ENCODE measurements at regions not wholly inside any gene's neighbourhood (a gene's known extent, or its start where the extent isn't known, plus 50 kb on each side); places are given as distances from the start of the nearest gene placed in this dataset.

GRCh38 chr4:99729186-99729585 lies 71.6 kb upstream of the C4orf54 start:
- CTCF ChIA-PET = no interaction called here
- no peaks in the 10 kb centered on the region for H3K4me1 Mint-ChIP-seq (ENCODE audit: insufficient read depth, unreplicated experiment)
- H3K9me3 Mint-ChIP-seq (ENCODE audit: unreplicated experiment) = no peaks in the 10 kb centered on the region
- POLR2A ChIA-PET = interaction anchor here (0.8 kb wide), 1 partner anchor 15 kb away, joined by 3 read pairs; no protein-coding TSS in a partner anchor
- no peak overlapping the region for H3K27ac Mint-ChIP-seq (ENCODE audit: low read depth, unreplicated experiment)
- intact Hi-C loops (cut with micrococcal nuclease) = no loop called here
- DNase-seq (ENCODE audit: unreplicated experiment) = no peak
- no peaks in the 10 kb centered on the region for H3K36me3 Mint-ChIP-seq (ENCODE audit: insufficient read depth, unreplicated experiment)
- TF ChIP-seq CTCF (IDR thresholded peaks at IDR 0.05; ENCODE audit: unreplicated experiment) = no peak
- BruUV-seq (replicated peaks) = no TSS peak
- H3K27me3 Mint-ChIP-seq (ENCODE audit: insufficient read depth, unreplicated experiment) = no peaks in the 10 kb centered on the region
- H3K4me3 Mint-ChIP-seq (ENCODE audit: unreplicated experiment) = no peak overlapping the region

GRCh38 chr4:99724067-99724466 lies 66.4 kb upstream of the C4orf54 start:
- Mint-ChIP-seq H3K27ac (ENCODE audit: low read depth, unreplicated experiment) (no peak overlapping the region), H3K36me3 (ENCODE audit: insufficient read depth, unreplicated experiment) (no peaks in the 10 kb centered on the region), H3K27me3 (ENCODE audit: insufficient read depth, unreplicated experiment) (no peaks in the 10 kb centered on the region), H3K9me3 (ENCODE audit: unreplicated experiment) (no peaks in the 10 kb centered on the region), H3K4me1 (ENCODE audit: insufficient read depth, unreplicated experiment) (peaks cover 13% of the 10 kb centered on the region), H3K4me3 (ENCODE audit: unreplicated experiment) (no peak overlapping the region)
- CTCF ChIA-PET = interaction anchor here (0.6 to 4.5 kb wide), 18 partner anchors 9 to 161 kb away, joined by 3 to 44 read pairs (median 4); partner anchors contain the start of genes DAPP1 and TRMT10A
- POLR2A ChIA-PET = interaction anchor here (0.6 to 3.6 kb wide), 17 partner anchors 9 to 223 kb away, joined by 3 to 42 read pairs (median 4); partner anchors contain the start of genes DAPP1, DNAJB14, LAMTOR3 and TRMT10A
- TF ChIP-seq CTCF (IDR thresholded peaks at IDR 0.05; ENCODE audit: unreplicated experiment) = no peak
- no TSS peak for BruUV-seq (replicated peaks)
- intact Hi-C loops (cut with micrococcal nuclease) = loop anchor here (1.0 to 2.0 kb wide), 2 partner anchors 84 to 225 kb away; no protein-coding TSS in a partner anchor
- DNase-seq (ENCODE audit: unreplicated experiment) = peak; percentile 23

- no peaks in the 10 kb centered on the region for H3K9me3 Mint-ChIP-seq (ENCODE audit: unreplicated experiment)
- no peaks in the 10 kb centered on the region for H3K27me3 Mint-ChIP-seq (ENCODE audit: insufficient read depth, unreplicated experiment)
- peak; percentile 93 for DNase-seq (ENCODE audit: unreplicated experiment)
- TF ChIP-seq CTCF (IDR thresholded peaks at IDR 0.05; ENCODE audit: unreplicated experiment) = no peak
- H3K36me3 Mint-ChIP-seq (ENCODE audit: insufficient read depth, unreplicated experiment) = no peaks in the 10 kb centered on the region
- no TSS peak for BruUV-seq (replicated peaks)
- peaks cover 13% of the 10 kb centered on the region for H3K4me1 Mint-ChIP-seq (ENCODE audit: insufficient read depth, unreplicated experiment)
- no peak overlapping the region for H3K27ac Mint-ChIP-seq (ENCODE audit: low read depth, unreplicated experiment)
- CTCF ChIA-PET = interaction anchor here (0.6 to 4.5 kb wide), 16 partner anchors 9 to 160 kb away, joined by 3 to 44 read pairs (median 4); partner anchors contain the start of genes DAPP1 and TRMT10A
- POLR2A ChIA-PET = interaction anchor here (0.7 to 3.6 kb wide), 17 partner anchors 8 to 223 kb away, joined by 3 to 42 read pairs (median 4); partner anchors contain the start of genes DAPP1, DNAJB14, LAMTOR3 and TRMT10A
- no peak overlapping the region for H3K4me3 Mint-ChIP-seq (ENCODE audit: unreplicated experiment)
- intact Hi-C loops (cut with micrococcal nuclease) = loop anchor here (1.0 to 2.0 kb wide), 4 partner anchors 41 to 225 kb away; no protein-coding TSS in a partner anchor
These were observed 66.0 kb upstream of the C4orf54 start for GRCh38 chr4:99723612-99724011.

- BruUV-seq (replicated peaks) = no TSS peak
- Mint-ChIP-seq H3K9me3 (ENCODE audit: unreplicated experiment) (no peaks in the 10 kb centered on the region), H3K27ac (ENCODE audit: low read depth, unreplicated experiment) (no peak overlapping the region), H3K36me3 (ENCODE audit: insufficient read depth, unreplicated experiment) (no peaks in the 10 kb centered on the region), H3K4me3 (ENCODE audit: unreplicated experiment) (no peak overlapping the region), H3K4me1 (ENCODE audit: insufficient read depth, unreplicated experiment) (peaks cover 13% of the 10 kb centered on the region), H3K27me3 (ENCODE audit: insufficient read depth, unreplicated experiment) (no peaks in the 10 kb centered on the region)
- ChIA-PET CTCF (interaction anchor here (4.1 to 4.5 kb wide), 2 partner anchors 12 to 86 kb away, joined by 26 to 44 read pairs; no protein-coding TSS in a partner anchor), POLR2A (interaction anchor here (0.7 to 3.6 kb wide), 10 partner anchors 11 to 224 kb away, joined by 3 to 42 read pairs (median 4); partner anchors contain the start of genes DNAJB14 and TRMT10A)
- intact Hi-C loops (cut with micrococcal nuclease) = loop anchor here (1.0 to 2.0 kb wide), 2 partner anchors 42 to 161 kb away; no protein-coding TSS in a partner anchor
- no peak for TF ChIP-seq CTCF (IDR thresholded peaks at IDR 0.05; ENCODE audit: unreplicated experiment)
- no peak for DNase-seq (ENCODE audit: unreplicated experiment)
These were observed 65.1 kb upstream of the C4orf54 start for GRCh38 chr4:99722725-99723124.

All from MCF 10A (cell line).